PFSK-1 (cell line): ENCODE measurements at regions not wholly inside any gene's neighbourhood (a gene's known extent, or its start where the extent isn't known, plus 50 kb on each side); places are given as distances from the start of the nearest gene placed in this dataset.

Experiments used
- FOXP2 ChIP-seq: optimal IDR thresholded peaks from 2 replicates; pipeline ENCODE3; 2011; ENCODE audit warnings: borderline replicate concordance, control low read depth, inconsistent platforms; ENCODE audit not compliant: insufficient read depth; ENCODE audit errors: extremely low read length, extremely low read depth
- POLR2AphosphoS5 ChIP-seq: IDR thresholded peaks from 2 replicates; pipeline ENCODE4 v1.6.1; 2012; ENCODE audit warnings: low read depth, mild to moderate bottlenecking, control low read depth, low read length, moderate library complexity
- REST ChIP-seq, 2 experiments: IDR thresholded peaks; 2 replicates each; pipeline versions ENCODE4 v1.6.1 to v1.8.0; 2011 to 2012; ENCODE audit warnings: low read depth in 2 of 2, low read length in 2 of 2, control low read depth in 1 of 2, inconsistent platforms in 1 of 2, mild to moderate bottlenecking in 1 of 2, moderate library complexity in 1 of 2; ENCODE audit not compliant: insufficient read depth in 1 of 2
- SIN3A ChIP-seq: IDR thresholded peaks from 2 replicates; pipeline ENCODE4 v1.6.1; 2012; ENCODE audit warnings: mild to moderate bottlenecking, low read length, moderate library complexity, borderline replicate concordance; ENCODE audit not compliant: insufficient read depth
- TAF1 ChIP-seq: IDR thresholded peaks from 2 replicates; pipeline ENCODE4 v1.6.1; 2012; ENCODE audit warnings: low read length, control low read depth, borderline replicate concordance; ENCODE audit not compliant: insufficient read depth

GRCh38 chr15:69659454-69660050 lies 206.9 kb downstream of the RPLP1 start:
- TF ChIP-seq POLR2AphosphoS5 (no peak), SIN3A (no peak), TAF1 (no peak), REST (IDR thresholded peaks at IDR 0.05; ENCODE audit: insufficient read depth in 1 of 2, low read depth in 2 of 2, low read length in 2 of 2) (no peak), FOXP2 (no peak)
